ENCODE measurements at regions not wholly inside any gene's neighbourhood (a gene's known extent, or its start where the extent isn't known, plus 50 kb on each side); places are given as distances from the start of the nearest gene placed in this dataset.

DNA sequence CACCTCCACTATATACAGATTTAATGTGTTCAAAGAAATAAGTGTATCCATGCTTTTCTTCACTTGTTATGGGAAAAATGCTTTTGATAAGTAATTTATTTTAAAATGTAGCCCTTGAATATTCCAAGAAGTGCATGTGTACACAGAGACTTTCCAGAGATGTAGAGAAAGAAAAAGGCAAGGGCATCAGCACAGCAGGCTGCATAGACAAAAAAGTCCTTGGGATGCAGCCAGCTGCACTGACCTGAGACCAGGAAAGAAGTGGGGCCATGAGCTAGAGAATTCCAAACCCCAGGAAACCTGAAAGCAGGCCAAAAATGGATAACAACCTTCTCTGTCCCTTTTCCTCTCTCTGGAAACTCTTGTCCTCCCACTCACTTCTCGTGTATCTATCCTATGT lies 51.6 kb upstream of the PRDM8 start:
- no peak for DNase-seq (ENCODE audit: low read depth in 2 of 2)

DNA sequence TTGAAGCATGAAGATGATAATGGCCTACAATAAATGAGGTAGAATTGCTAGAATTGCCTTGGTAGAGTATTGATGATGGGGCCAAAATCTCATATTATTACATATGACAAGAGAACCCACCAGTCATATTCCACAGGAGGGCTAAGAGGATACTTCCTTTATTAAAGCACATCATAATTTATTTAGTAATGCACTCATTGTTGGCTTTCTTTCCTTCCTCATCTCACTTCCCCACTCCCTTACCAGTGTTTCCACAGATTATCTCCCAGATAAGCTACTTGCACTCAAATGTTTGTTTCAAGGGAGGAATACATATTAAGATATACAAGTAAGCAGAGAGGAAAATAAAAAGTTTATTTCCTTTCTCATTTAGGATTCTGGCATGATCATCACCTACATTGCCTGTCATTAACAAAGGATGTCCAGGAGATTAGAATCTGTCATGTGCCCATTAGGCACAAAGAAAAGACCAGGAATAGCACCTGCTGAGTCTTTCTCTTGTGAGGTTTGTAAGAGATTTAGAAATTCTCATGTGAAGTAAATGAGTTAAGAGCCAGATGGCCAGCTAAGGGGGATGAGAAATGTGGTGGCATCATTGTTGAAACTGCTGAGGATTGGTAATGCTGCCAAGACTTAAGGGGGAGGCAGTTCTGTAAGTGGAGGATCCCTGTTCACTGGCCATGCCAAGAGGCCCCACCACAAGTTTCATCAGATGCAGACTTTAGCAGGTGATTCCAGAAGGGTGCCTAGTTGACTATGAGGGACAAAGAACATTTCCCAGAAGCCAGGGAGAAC lies 52.4 kb upstream of the PRDM8 start:
- no peak for DNase-seq (ENCODE audit: low read depth in 2 of 2)

DNA sequence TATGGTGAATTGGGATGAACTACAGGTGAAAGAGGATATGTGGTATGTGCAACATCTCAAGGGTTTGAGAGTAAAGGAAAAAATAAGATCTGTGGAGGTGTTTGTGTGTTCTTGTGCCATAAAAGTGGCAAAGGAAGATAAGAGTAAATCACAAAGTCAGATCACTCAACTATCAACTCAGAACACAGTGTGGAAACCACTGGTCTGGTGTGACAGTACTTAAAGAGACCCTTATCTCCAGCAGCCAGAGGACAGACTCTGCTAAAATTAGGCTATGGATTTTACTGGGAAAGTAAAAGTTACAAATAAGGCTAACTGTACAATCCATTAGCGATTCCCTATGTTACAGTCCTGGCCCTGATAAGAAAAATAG lies 54.0 kb upstream of the PRDM8 start:
- DNase-seq (ENCODE audit: low read depth in 2 of 2): no peak

- DNase-seq (ENCODE audit: low read depth in 2 of 2): peak; percentile 14 to 50
These were observed 54.7 kb upstream of the PRDM8 start for GRCh38 chr4:80142394-80143306.

DNA sequence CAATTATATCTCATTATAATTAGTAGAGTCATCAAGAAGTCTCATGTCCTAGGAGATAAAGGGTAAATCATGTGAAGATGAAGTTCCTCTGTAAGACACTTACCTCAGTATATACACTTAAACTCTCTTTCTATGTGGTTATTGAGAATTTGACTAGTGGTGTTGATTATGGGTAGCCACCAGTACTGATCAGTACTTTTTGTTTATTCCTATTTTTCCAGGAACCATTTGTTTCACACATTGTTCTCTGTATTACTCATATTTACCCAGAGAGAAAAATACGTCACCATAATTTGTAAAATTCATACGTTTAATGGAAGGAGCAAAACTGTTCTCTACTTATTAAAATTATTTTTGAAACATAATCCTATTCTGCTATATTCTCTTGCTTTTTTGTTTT lies 55.8 kb upstream of the PRDM8 start:
- peak; percentile 8 to 22 for DNase-seq (ENCODE audit: low read depth in 2 of 2)

- no peak for DNase-seq (ENCODE audit: low read depth in 2 of 2)
These were observed 57.1 kb upstream of the PRDM8 start for GRCh38 chr4:80140194-80140593.

- DNase-seq (ENCODE audit: low read depth in 2 of 2): no peak
These were observed 57.6 kb upstream of the PRDM8 start for GRCh38 chr4:80139671-80140070.

- peak in 1 of 2 donors; percentile 7 for DNase-seq (ENCODE audit: low read depth in 2 of 2)
These were observed 58.5 kb upstream of the PRDM8 start for GRCh38 chr4:80138551-80139538.

DNA sequence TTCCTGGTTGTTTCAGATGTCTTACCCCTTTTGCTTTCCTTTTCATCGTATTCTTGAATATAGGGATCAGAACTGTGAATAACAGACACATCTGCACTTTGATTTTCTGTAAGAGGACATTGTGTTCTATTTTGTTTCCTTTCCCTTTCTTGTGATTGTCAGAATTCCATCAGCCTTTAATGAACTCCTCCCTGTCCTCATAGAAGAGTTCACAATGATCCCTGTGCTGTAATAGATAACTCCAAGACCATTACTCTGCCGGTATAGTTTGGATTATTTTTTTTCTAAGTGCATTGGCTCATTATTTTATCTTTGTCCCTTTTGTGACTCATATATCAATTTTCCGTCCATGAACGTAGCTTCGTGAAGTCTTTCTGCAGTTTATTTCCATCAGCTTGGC lies 59.7 kb upstream of the PRDM8 start:
- peak in 1 of 2 donors; percentile 6 for DNase-seq (ENCODE audit: low read depth in 2 of 2)

GRCh38 chr4:80136270-80136669 lies 61.0 kb upstream of the PRDM8 start:
- no peak for DNase-seq (ENCODE audit: low read depth in 2 of 2)

GRCh38 chr4:80135702-80136058 lies 61.6 kb upstream of the PRDM8 start:
- no peak for DNase-seq (ENCODE audit: low read depth in 2 of 2)

DNA sequence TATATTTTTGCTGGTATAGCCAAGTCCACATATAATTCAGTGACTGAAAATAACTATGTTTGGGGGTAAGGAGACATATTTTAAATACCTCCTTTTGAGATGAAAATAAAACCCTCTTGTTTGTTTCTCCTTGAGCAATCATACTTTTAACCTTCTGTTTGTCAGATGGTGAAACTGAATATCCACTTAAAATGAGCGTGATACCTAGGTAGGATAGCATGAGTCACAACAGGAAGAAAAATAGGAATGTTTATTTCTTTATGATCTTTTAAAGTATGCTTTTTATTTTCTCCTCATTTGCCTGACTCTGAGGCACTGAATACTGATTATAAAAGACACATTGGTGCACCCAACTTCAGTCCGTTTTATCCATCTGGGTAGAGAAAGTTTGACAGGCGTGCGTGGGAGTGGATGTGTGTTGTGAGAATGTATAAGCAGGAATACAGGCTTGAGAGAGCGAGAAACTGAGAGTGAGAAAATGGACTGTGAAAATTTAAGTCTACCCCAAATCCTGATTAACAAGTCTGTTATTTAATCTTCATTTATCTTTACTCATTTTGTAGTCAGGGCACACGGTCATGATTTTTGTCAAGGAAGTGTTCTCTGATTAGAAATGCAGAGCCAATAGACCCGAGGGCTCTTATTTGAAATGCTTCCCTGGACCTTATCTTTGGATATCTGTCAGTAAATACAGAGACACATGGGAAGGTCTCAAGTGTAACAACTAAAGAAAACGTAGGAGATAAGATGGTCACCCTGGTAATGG lies 62.1 kb upstream of the ANTXR2 start:
- DNase-seq (ENCODE audit: low read depth in 2 of 2): no peak

DNA sequence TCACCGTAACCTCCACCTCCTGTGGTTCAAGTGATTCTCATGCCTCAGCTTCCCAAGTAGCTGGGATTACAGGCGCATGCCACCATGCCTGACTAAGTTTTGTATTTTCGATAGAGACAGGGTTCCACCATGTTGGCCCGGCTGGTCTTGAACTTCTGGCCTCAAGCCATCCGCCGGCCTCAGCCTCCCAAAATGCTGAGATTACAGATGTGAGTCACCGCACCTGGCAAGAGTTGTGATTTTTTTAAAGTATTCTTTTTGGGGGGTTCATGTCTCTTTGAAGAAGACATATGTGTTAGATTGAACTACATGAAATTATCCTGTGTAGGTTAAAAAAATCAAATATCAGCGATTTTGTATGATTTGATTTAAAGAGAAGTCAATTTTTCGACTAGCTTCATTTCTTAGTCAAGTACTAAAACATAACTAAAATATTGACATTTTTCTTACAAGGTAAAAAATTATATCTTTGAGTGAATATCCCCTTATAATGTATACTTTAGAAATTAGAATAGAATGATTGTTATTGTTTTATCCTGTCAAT lies 60.3 kb upstream of the ANTXR2 start:
- DNase-seq (ENCODE audit: low read depth in 2 of 2): no peak

- no peak for DNase-seq (ENCODE audit: low read depth in 2 of 2)
These were observed 56.8 kb upstream of the ANTXR2 start for GRCh38 chr4:80129785-80130184.

- DNase-seq (ENCODE audit: low read depth in 2 of 2): no peak
These were observed 55.9 kb upstream of the ANTXR2 start for GRCh38 chr4:80128941-80129340.

GRCh38 chr4:80127870-80128419 lies 54.9 kb upstream of the ANTXR2 start:
- DNase-seq (ENCODE audit: low read depth in 2 of 2): no peak

GRCh38 chr4:80126435-80126834 lies 53.4 kb upstream of the ANTXR2 start:
- DNase-seq (ENCODE audit: low read depth in 2 of 2): no peak

- peak; percentile 51 to 72 for DNase-seq (ENCODE audit: low read depth in 2 of 2)
These were observed 52.5 kb upstream of the ANTXR2 start for GRCh38 chr4:80125252-80126177.
